ENCODE measurements at regions not wholly inside any gene's neighbourhood (a gene's known extent, or its start where the extent isn't known, plus 50 kb on each side); places are given as distances from the start of the nearest gene placed in this dataset.

DNA sequence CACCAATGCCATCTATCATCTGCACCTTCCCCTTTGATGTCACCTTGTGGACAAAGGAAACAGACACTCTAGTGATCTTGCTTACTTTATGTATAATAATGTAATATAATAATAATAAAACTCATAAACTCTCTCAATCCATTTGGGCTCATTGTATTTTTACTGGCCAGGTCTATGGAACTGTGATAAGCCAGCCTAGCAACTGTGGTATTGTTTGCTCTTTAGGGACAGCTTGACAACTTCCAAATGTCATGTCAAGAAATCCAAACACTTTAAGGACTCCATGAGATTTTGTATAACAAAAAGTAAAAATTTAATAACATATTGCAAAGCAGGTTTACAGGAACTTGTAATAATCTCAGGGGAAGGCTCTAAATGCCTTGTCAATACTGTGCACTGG, 1163.4 kb upstream of the TMPRSS15 start:
- Mint-ChIP-seq H3K4me3 (no peak overlapping the region), H3K27me3 (no peaks in the 10 kb centered on the region), H3K36me3 (ENCODE audit: low read depth) (no peaks in the 10 kb centered on the region), H3K27ac (no peak overlapping the region), H3K9me3 (peaks cover 8% of the 10 kb centered on the region), H3K4me1 (no peaks in the 10 kb centered on the region)
- ATAC-seq (no peak), DNase-seq (no peak)

DNA sequence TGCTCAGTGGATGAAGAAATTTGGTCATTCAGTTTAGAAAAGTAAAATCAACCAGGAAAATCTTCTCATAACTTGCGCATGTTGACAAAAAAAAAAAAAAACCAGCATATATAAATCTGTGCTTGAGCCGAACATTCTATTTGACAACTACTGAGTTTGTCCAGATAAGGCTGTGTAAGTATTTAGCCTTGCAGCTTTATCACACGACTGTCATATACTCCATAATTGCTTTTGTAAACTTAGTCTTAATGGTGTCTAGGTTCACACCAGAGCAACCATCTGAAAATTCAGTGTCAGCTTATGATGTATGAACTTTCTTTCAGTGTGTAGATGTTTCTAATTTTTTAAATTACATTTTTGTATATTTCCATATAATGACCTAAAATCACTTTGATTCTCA, 1173.8 kb upstream of the TMPRSS15 start:
- no peak for DNase-seq
- no peaks in the 10 kb centered on the region for H3K27me3 Mint-ChIP-seq
- no peaks in the 10 kb centered on the region for H3K36me3 Mint-ChIP-seq (ENCODE audit: low read depth)
- no peak overlapping the region for H3K4me3 Mint-ChIP-seq
- no peaks in the 10 kb centered on the region for H3K4me1 Mint-ChIP-seq
- H3K27ac Mint-ChIP-seq: no peak overlapping the region
- no peak for ATAC-seq
- peaks cover 4% of the 10 kb centered on the region for H3K9me3 Mint-ChIP-seq

DNA sequence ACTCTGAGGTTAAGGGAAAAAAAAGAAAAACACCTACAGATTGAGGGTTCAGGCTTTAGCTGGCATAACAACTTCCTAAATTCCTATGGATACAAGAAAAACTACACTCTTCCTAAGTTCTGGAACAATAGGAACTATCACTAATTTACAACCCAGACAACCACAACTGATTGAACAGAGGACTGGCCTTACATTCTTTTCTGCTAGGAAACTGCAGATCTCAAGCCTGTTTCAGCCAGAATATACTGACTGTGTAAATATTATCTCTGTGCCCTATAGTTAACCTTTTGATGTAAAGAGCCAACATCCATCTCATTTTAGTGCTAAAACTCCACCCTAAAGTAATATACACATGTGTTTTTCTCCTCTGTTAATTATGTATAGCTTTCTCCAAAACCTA, 1186.5 kb upstream of the TMPRSS15 start:
- no peaks in the 10 kb centered on the region for H3K36me3 Mint-ChIP-seq (ENCODE audit: low read depth)
- no peak for DNase-seq
- H3K4me1 Mint-ChIP-seq: no peaks in the 10 kb centered on the region
- no peaks in the 10 kb centered on the region for H3K27me3 Mint-ChIP-seq
- no peak overlapping the region for H3K27ac Mint-ChIP-seq
- peaks cover 10% of the 10 kb centered on the region for H3K9me3 Mint-ChIP-seq
- ATAC-seq: no peak
- no peak overlapping the region for H3K4me3 Mint-ChIP-seq

DNA sequence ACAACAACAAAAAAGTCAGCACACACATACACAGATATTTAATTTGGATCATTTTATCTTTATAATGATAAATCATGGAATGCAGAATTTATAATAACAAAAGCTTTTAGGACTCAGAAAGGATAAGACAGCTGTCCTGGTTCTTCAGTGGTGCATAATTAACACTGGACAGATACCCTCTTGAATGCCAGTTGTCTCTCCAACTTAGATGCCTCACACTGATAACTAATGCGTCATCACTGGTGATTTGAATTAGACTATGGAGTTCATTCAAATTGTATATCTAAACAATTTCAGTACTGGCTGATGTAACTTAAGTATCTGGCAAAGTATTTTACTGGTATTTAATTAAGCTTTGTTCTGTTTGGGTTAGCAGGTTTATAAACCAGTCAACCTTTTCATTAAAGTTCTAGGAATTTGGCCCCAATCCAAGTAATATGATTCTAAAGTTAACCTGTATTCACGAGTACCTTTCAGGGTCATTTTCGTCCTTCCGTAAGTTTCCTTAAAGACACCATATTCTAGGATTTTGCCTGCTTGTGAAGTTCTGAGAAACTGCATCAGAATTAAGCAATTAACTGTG, 1199.5 kb upstream of the TMPRSS15 start:
- DNase-seq (no peak), ATAC-seq (no peak)
- Mint-ChIP-seq H3K4me3 (no peak overlapping the region), H3K36me3 (ENCODE audit: low read depth) (no peaks in the 10 kb centered on the region), H3K27me3 (no peaks in the 10 kb centered on the region), H3K27ac (no peak overlapping the region), H3K9me3 (peaks cover 9% of the 10 kb centered on the region), H3K4me1 (no peaks in the 10 kb centered on the region)

DNA sequence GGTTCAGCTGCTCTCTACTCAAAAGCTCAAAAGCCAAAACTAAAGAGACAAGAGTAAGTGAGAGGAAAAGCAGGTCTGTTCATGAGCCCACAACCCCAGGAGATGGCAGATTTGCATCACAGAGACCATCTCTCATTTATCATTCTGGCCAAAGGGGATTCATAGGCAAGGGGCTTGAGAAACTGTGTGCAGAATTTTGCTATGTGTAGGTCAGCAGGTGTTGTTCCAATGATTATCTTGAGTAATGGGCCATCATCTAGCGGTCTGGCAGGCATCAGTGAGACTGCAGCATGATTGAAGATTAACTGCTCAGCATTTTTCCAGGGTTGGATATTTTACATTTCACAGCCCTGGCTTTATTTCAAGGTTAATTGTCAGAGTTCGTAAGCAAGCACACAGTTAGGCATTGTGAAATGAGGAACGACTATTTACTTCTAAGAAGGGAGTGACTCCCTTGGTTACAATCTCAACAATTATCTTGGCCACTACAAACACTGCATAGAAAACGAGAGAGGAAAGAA, 1204.6 kb upstream of the TMPRSS15 start:
- Mint-ChIP-seq H3K27me3 (no peaks in the 10 kb centered on the region), H3K9me3 (peaks cover 11% of the 10 kb centered on the region), H3K36me3 (ENCODE audit: low read depth) (no peaks in the 10 kb centered on the region), H3K27ac (no peak overlapping the region), H3K4me1 (no peaks in the 10 kb centered on the region), H3K4me3 (no peak overlapping the region)
- DNase-seq (no peak), ATAC-seq (no peak)

DNA sequence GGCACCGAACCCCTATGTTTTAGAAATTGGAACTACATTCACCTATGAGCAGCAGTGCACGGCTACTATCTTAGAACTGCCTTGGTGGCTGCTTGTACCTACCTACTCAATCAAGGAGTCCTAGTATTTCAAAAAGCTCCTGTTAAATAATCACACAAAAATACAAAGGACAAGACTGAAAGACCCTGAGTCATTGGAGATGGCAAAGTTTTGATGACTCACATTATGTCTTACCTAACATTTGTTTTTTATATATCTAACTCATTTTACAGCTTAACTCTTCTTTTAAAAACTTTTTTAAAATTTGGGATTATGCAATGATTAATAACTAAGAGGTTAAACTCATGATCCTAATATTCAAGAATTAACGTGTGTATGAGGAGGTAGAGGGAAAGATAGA, 1206.0 kb upstream of the TMPRSS15 start:
- H3K4me3 Mint-ChIP-seq: no peak overlapping the region

DNA sequence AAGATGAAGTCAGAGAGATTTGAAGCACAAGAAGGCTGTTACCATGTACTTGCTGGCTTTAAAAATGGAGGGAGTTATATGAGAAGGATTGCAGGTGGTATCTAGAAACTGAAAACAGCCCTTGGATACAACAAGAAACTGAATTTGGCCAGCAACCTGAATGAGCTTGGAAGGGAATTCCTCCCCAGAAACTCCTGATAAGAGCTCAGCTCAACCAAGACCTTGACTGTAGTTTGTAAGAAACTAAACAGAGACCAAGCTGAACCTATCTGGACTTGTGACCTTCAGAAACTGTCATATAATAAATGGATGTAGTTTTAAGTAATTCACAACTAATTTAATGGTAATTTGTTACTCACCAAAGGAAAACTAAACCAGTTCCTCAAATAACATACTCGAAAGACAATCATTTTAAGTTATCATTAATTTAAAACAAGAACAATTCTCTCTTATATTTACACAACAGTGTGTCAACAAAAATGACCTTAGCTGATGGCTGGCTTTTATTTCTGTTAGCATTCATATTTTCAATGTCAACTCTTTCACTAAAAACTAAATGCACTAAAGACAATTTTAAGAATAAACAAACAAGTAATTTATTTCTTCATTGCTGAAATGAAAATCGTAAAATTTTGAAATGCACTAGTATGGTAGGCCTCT, 1218.4 kb upstream of the TMPRSS15 start:
- H3K9me3 Mint-ChIP-seq: peaks cover 13% of the 10 kb centered on the region
- ATAC-seq (no peak), DNase-seq (no peak)

More for the DNA sequence above, 1206.0 kb upstream of the TMPRSS15 start:
- ATAC-seq (no peak), DNase-seq (no peak)
- Mint-ChIP-seq H3K27ac (no peak overlapping the region), H3K4me1 (no peaks in the 10 kb centered on the region), H3K9me3 (peaks cover 11% of the 10 kb centered on the region), H3K36me3 (ENCODE audit: low read depth) (no peaks in the 10 kb centered on the region), H3K27me3 (no peaks in the 10 kb centered on the region)

DNA sequence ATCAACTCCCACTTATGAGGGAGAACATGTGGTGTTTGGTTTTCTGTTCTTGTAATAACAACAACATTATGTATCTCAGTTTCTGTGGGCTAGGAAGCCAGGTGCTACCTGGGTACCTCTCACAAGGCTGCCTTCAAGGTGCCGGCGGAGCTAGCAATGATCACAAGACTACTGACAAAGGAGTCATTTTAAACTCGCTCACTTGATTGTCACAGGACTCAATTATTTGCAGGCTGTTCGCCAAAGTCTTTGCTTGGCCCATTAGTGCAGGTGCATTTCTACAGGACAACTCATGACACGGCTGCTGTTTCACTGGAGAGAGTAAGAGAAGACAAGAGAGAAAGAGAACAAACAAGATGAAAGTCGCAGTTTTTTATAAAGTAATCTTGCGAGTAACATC, 1237.4 kb upstream of the TMPRSS15 start:
- H3K4me1 Mint-ChIP-seq: no peaks in the 10 kb centered on the region
- no peaks in the 10 kb centered on the region for H3K36me3 Mint-ChIP-seq (ENCODE audit: low read depth)
- no peak for DNase-seq
- peaks cover 10% of the 10 kb centered on the region for H3K9me3 Mint-ChIP-seq
- no peak overlapping the region for H3K27ac Mint-ChIP-seq
- no peaks in the 10 kb centered on the region for H3K27me3 Mint-ChIP-seq
- ATAC-seq: no peak
- H3K4me3 Mint-ChIP-seq: no peak overlapping the region

More for the DNA sequence above, 1218.4 kb upstream of the TMPRSS15 start:
- H3K4me1 Mint-ChIP-seq: no peaks in the 10 kb centered on the region
- H3K27ac Mint-ChIP-seq: no peak overlapping the region
- no peak overlapping the region for H3K4me3 Mint-ChIP-seq
- no peaks in the 10 kb centered on the region for H3K27me3 Mint-ChIP-seq
- H3K36me3 Mint-ChIP-seq (ENCODE audit: low read depth): no peaks in the 10 kb centered on the region

DNA sequence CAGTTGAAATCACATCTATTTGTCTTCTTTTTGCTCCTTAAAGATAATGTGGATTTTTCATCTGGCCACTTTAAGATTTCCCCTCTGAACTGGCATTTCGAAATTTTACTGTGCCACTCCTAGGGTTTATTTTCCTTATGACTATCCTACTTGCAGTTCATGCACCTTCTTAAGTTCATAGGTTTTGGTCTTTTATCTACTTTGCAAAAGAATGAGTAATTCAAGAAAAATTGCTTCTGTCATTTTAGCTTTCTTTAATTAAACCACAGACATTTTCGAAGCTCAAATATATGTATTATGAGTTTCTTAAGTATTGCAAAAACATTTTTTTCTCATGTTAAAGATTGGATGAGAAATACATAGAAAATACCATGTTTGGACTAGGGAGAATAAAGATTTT, 1244.8 kb upstream of the TMPRSS15 start:
- DNase-seq (no peak), ATAC-seq (no peak)
- Mint-ChIP-seq H3K4me1 (no peaks in the 10 kb centered on the region), H3K9me3 (peaks cover 4% of the 10 kb centered on the region), H3K4me3 (no peak overlapping the region), H3K27me3 (no peaks in the 10 kb centered on the region), H3K36me3 (ENCODE audit: low read depth) (no peaks in the 10 kb centered on the region), H3K27ac (no peak overlapping the region)

DNA sequence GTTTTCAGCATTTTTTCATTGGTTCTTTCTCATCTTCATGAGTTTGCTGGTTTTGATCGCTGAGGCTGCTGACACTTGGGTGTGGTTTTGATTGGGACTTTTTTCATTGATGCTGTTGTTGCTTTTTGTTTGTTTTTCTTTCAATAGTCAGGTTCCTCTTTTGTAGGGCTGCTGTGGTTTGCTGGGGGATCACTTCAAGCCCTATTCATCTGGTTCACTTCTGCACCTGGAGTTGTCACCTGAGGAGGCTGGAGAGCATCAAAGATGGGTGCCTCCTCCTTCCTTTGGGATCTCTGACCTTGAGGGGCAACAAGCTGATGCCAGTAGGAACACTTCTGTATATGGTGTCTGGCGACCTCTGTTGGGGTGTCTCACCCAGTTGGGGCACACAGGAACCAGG, 1279.9 kb upstream of the TMPRSS15 start:
- DNase-seq: no peak
- Mint-ChIP-seq H3K27ac (no peak overlapping the region), H3K27me3 (no peaks in the 10 kb centered on the region), H3K36me3 (ENCODE audit: low read depth) (no peaks in the 10 kb centered on the region), H3K4me3 (no peak overlapping the region), H3K4me1 (no peaks in the 10 kb centered on the region), H3K9me3 (peaks cover 24% of the 10 kb centered on the region)
- no peak for ATAC-seq

DNA sequence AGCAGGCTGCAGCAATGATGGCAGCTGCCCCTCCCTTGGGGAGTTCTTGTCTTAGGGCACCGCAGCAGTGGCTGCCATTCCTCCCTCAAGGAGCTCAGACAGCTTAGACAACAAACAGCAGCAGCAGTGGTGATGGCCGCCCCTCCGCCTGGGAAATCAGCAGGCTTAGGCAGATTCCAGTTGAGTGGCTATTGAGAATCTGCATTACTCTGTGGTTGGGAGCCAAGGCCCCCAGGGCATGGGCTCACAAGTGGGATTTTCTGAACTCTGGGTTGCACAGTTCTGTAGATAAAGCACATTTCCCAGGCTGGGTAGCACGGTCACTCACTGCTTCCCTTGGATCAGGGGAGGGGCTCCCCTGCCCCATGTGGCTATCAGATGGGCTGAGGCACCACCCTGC, 1280.7 kb upstream of the TMPRSS15 start:
- Mint-ChIP-seq H3K4me3 (no peak overlapping the region), H3K9me3 (peaks cover 19% of the 10 kb centered on the region), H3K27me3 (no peaks in the 10 kb centered on the region), H3K36me3 (ENCODE audit: low read depth) (no peaks in the 10 kb centered on the region), H3K27ac (no peak overlapping the region), H3K4me1 (no peaks in the 10 kb centered on the region)
- ATAC-seq (no peak), DNase-seq (no peak)

DNA sequence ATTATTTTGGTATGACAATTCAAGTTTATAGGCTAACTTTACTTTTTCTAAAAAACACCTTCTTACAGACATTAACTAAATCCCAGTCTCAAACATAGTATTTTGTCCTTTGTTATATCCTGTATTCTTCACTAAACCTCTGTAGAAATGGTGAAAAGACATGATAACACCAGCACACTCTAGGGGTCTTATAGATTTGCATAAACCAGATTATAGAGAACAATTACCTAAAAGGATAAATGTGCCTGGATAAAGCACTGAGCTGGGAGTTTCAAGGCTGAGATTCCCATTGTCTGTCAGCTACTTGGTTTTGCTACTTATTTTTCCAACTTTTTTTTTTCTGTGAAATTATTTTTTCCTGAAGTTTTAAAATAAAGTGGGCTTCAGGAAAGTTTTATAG, 1288.6 kb upstream of the TMPRSS15 start:
- Mint-ChIP-seq H3K4me1 (no peaks in the 10 kb centered on the region), H3K9me3 (no peaks in the 10 kb centered on the region), H3K4me3 (no peak overlapping the region), H3K27ac (no peak overlapping the region), H3K27me3 (no peaks in the 10 kb centered on the region), H3K36me3 (ENCODE audit: low read depth) (no peaks in the 10 kb centered on the region)
- DNase-seq (no peak), ATAC-seq (no peak)

DNA sequence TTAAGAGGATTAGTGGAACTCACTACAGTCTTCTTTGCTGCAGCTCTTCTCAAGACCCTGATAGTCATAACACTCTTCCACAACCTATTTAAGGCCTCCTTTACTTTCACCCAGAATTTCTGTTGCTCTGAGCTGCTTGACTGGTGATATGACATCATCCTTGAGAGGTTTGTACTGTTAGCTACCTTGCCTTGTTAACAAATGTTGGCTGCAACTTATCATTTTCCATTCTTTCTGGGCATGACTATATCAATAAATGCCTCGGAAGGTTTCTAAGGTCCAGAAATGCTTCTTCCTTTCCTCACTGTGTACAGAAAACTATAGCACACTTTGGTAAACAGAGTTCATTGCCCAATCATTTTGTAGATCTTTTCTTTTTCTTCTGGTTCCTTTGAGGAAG, 1292.2 kb upstream of the TMPRSS15 start:
- Mint-ChIP-seq H3K27me3 (no peaks in the 10 kb centered on the region), H3K27ac (no peak overlapping the region), H3K4me3 (no peak overlapping the region), H3K4me1 (no peaks in the 10 kb centered on the region), H3K9me3 (peaks cover 11% of the 10 kb centered on the region), H3K36me3 (ENCODE audit: low read depth) (no peaks in the 10 kb centered on the region)
- no peak for DNase-seq
- ATAC-seq: no peak

DNA sequence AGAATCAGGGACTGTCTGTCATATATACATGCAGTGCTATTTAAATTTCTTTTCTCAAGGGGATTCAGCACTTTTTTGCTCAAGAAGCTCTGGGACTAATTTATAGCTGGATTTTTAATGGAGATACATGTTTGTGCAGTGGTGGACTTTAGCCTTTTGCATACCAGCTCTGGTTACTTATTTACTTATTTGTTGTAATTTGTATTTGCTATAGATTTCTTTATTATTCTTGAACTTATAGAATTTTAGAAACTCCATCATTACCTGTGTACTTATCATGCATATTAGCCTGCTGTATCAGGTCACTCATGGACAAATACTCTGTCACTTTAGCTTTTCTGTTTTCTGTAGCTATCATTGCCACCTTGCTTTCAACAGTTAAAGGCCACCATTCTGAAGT, 1296.9 kb upstream of the TMPRSS15 start:
- Mint-ChIP-seq H3K27ac (no peak overlapping the region), H3K9me3 (peaks cover 20% of the 10 kb centered on the region), H3K36me3 (ENCODE audit: low read depth) (no peaks in the 10 kb centered on the region), H3K27me3 (no peaks in the 10 kb centered on the region), H3K4me1 (no peaks in the 10 kb centered on the region), H3K4me3 (no peak overlapping the region)
- DNase-seq: no peak
- no peak for ATAC-seq

DNA sequence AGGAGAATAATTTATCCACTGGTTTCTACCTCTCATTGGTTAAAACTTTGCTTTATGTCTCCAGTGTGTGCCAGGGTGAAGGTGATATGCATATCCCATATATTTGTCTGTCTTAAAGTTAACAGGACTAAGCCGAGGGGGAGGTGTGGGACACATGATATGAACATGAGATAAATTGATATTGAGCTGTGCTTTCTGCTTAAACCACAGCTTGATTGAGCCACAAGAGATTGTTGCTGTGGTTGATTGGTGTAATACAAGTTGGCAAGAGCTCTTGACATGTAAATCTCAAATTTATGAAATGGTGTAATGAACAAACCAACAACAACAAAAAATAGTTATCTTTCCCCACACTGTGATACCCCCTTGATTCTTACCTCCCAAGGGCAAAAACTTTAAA, 1295.5 kb upstream of the NCAM2 start:
- no peak for ATAC-seq
- DNase-seq: no peak
- Mint-ChIP-seq H3K36me3 (ENCODE audit: low read depth) (no peaks in the 10 kb centered on the region), H3K9me3 (peaks cover 24% of the 10 kb centered on the region), H3K4me1 (no peaks in the 10 kb centered on the region), H3K27ac (no peak overlapping the region), H3K4me3 (no peak overlapping the region), H3K27me3 (no peaks in the 10 kb centered on the region)
